A549 (cell line): ENCODE measurements at regions not wholly inside any gene's neighbourhood (a gene's known extent, or its start where the extent isn't known, plus 50 kb on each side); places are given as distances from the start of the nearest gene placed in this dataset.

Experiments used
- ATAC-seq, 2 experiments: fragments of 200-7000 bp in 1 of 2; fragments of >200 bp in 1 of 2; cut with Nextera tagmentation in 1 of 2; cut with Tn5 transposase in 1 of 2; 3 replicates each; pipeline versions ENCODE4 v1.8.0 to v1.9.1; 2018 to 2020; ENCODE audit warnings: mild to moderate bottlenecking in 1 of 2, moderate library complexity in 1 of 2
- CTCF ChIA-PET: fragments of 300-600 bp; sonication (Branson Sonifier 250); formaldehyde crosslinking; extraction: SDS; loops from one replicate; lab custom pipeline; 2021; ENCODE audit warnings: antibody characterized with exemption, inconsistent platforms; lab: Yijun Ruan, JAX
- POLR2A ChIA-PET: fragments of 350-600 bp; formaldehyde crosslinking; extraction: SDS; loops from one replicate; lab custom pipeline; 2021; ENCODE audit warnings: antibody characterized with exemption, inconsistent platforms; lab: Yijun Ruan, JAX
- DNase-seq, 2 experiments: peaks; one replicate each; pipeline versions ENCODE4 v3.0.0 to v3.0.0-alpha.2; 2011 to 2016; ENCODE audit warnings: low read depth in 1 of 2, low spot score in 1 of 2
- FAIRE-seq: peaks from 2 replicates; lab custom pipeline; 2011; peaks lifted over from hg19 to GRCh38; lab: Jason Lieb, UNC
- H3K27ac ChIP-seq, 2 experiments: fragments of >200 bp; sonication (Bioruptor Twin); formaldehyde crosslinking; 3 replicates each; pipeline ENCODE4 v1.5.1; 2016 to 2017
- H3K4me1 ChIP-seq: fragments of >200 bp; sonication (Bioruptor Twin); formaldehyde crosslinking; 3 replicates; pipeline ENCODE4 v1.6.1; 2016
- H3K4me2 ChIP-seq: fragments of >200 bp; sonication (Bioruptor Twin); formaldehyde crosslinking; 3 replicates; pipeline ENCODE4 v1.6.1; 2016
- H3K4me3 ChIP-seq: fragments of >200 bp; sonication (Bioruptor Twin); formaldehyde crosslinking; 3 replicates; pipeline ENCODE4 v1.5.1; 2016
- H3K9me3 ChIP-seq: fragments of >200 bp; sonication (Bioruptor Twin); formaldehyde crosslinking; 3 replicates; pipeline ENCODE4 v1.6.1; 2016
- BCL3 ChIP-seq: fragments of >200 bp; sonication (Bioruptor Twin); formaldehyde crosslinking; IDR thresholded peaks from 3 replicates; pipeline ENCODE4 v1.6.1; 2016
- BHLHE40 ChIP-seq: IDR thresholded peaks from 2 replicates; pipeline ENCODE4 v1.6.1; 2012; ENCODE audit warnings: low read depth, low read length, inconsistent platforms
- CBX2 ChIP-seq: fragments of 200-600 bp; sonication (generic); IDR thresholded peaks from 2 replicates; pipeline ENCODE4 v1.6.1; 2016; ENCODE audit warnings: low read depth, mild to moderate bottlenecking, borderline replicate concordance
- E2F6 ChIP-seq: IDR thresholded peaks from 2 replicates; pipeline ENCODE4 v1.6.1; 2012; ENCODE audit warnings: low read depth, borderline replicate concordance
- EHF ChIP-seq: fragments of 250-450 bp; sonication (Bioruptor Pico); IDR thresholded peaks from 2 replicates; pipeline ENCODE4 v1.5.0; 2020; ENCODE audit warnings: mild to moderate bottlenecking
- FOSL2 ChIP-seq, 2 experiments: fragments of 450-650 bp in 1 of 2; fragments of >200 bp in 1 of 2; sonication (Bioruptor Twin) in 1 of 2; formaldehyde crosslinking; IDR thresholded peaks; 2 replicates each; pipeline versions ENCODE4 v1.5.0 to v1.6.1; 2016 to 2020; ENCODE audit warnings: mild to moderate bottlenecking in 1 of 2, moderate library complexity in 1 of 2
- HDAC2 ChIP-seq: fragments of 200-600 bp; sonication (generic); IDR thresholded peaks from 2 replicates; pipeline ENCODE4 v1.6.1; 2016
- HOXB13 ChIP-seq: fragments of 250-450 bp; sonication (Bioruptor Pico); IDR thresholded peaks from 2 replicates; pipeline ENCODE4 v1.5.0; 2020; ENCODE audit warnings: low read depth, mild to moderate bottlenecking, moderate library complexity
- JUN ChIP-seq, 2 experiments: fragments of >200 bp; sonication (Bioruptor Twin); formaldehyde crosslinking; IDR thresholded peaks; 2 replicates in 1 of 2; 3 replicates in 1 of 2; pipeline ENCODE4 v1.6.1; 2016 to 2017
- JUNB ChIP-seq: fragments of >200 bp; sonication (Bioruptor Twin); formaldehyde crosslinking; IDR thresholded peaks from 2 replicates; pipeline ENCODE4 v1.6.1; 2016
- MAFK ChIP-seq: fragments of 450-650 bp; IDR thresholded peaks from 2 replicates; pipeline ENCODE4 v1.6.1; 2014; ENCODE audit not compliant: partially characterized antibody
- MAZ ChIP-seq: fragments of 150-350 bp; IDR thresholded peaks from 2 replicates; pipeline ENCODE4 v1.6.1; 2014; ENCODE audit warnings: antibody characterized with exemption, low read depth, low read length, borderline replicate concordance
- NPAS2 ChIP-seq: fragments of 250-450 bp; sonication (Bioruptor Pico); IDR thresholded peaks from 2 replicates; pipeline ENCODE4 v1.8.0; 2022; ENCODE audit warnings: mild to moderate bottlenecking, moderate library complexity, borderline replicate concordance
- POLR2A ChIP-seq: IDR thresholded peaks from 2 replicates; pipeline ENCODE4 v1.6.1; 2012; ENCODE audit warnings: mild to moderate bottlenecking, low read length
- POLR2AphosphoS2 ChIP-seq: conservative IDR thresholded peaks from 2 replicates; pipeline ENCODE4 v1.6.1; 2012; ENCODE audit warnings: low read length, improper control_type of control experiment, inconsistent platforms
- RARB ChIP-seq: fragments of 250-450 bp; sonication (Bioruptor Pico); IDR thresholded peaks from 2 replicates; pipeline ENCODE4 v1.8.0; 2021; ENCODE audit warnings: mild to moderate bottlenecking, moderate library complexity
- REST ChIP-seq: fragments of 200-600 bp; sonication (generic); IDR thresholded peaks from 2 replicates; pipeline ENCODE4 v1.6.1; 2016; ENCODE audit warnings: antibody characterized with exemption, mild to moderate bottlenecking, moderate library complexity
- RFX5 ChIP-seq: fragments of 450-650 bp; IDR thresholded peaks from 2 replicates; pipeline ENCODE4 v1.7.1; 2014; ENCODE audit warnings: antibody characterized with exemption, mild to moderate bottlenecking, moderate library complexity
- RNF2 ChIP-seq: fragments of 200-600 bp; sonication (generic); IDR thresholded peaks from 2 replicates; pipeline ENCODE4 v1.6.1; 2016; ENCODE audit warnings: low read depth, mild to moderate bottlenecking, antibody characterized with exemption, moderate library complexity, borderline replicate concordance
- SMC3 ChIP-seq: fragments of >200 bp; sonication (Bioruptor Twin); formaldehyde crosslinking; IDR thresholded peaks from 3 replicates; pipeline ENCODE4 v1.6.1; 2018; ENCODE audit warnings: inconsistent platforms
- SREBF2 ChIP-seq: fragments of 450-650 bp; IDR thresholded peaks from 2 replicates; pipeline ENCODE4 v1.6.1; 2014; ENCODE audit warnings: mild to moderate bottlenecking, moderate library complexity
- TFCP2L1 ChIP-seq: fragments of 250-450 bp; sonication (Bioruptor Pico); IDR thresholded peaks from 2 replicates; pipeline ENCODE4 v1.5.0; 2021; ENCODE audit warnings: mild to moderate bottlenecking
- WGBS: methylation state at CpG from one replicate; pipeline ENCODE4 v1.1.6; 2017; ENCODE audit errors: missing lambda C conversion rate; 5-methylcytosine and 5-hydroxymethylcytosine counted together

- TF ChIP-seq RARB (CRISPR knock-in tag) (no peak), HDAC2 (no peak), REST (no peak), NPAS2 (no peak)
Observed at GRCh38 chr9:2324742-2325141, 296.8 kb upstream of the VLDLR start (continued).

GRCh38 chr9:2332663-2333062, 288.9 kb upstream of the VLDLR start:
- Histone ChIP-seq H3K4me2 (no peak overlapping the region), H3K4me1 (no peaks in the 10 kb centered on the region), H3K27ac (no peak overlapping the region), H3K9me3 (no peaks in the 10 kb centered on the region), H3K4me3 (no peak overlapping the region)
- TF ChIP-seq EHF: no peak
- TF ChIP-seq POLR2A: no peak
- TF ChIP-seq MAFK: no peak
- TF ChIP-seq CBX2: no peak
- no peak for TF ChIP-seq E2F6
- no peak for TF ChIP-seq RFX5
- no peak for TF ChIP-seq JUNB
- no peak for TF ChIP-seq POLR2AphosphoS2
- no peak for TF ChIP-seq RNF2
- TF ChIP-seq FOSL2 (IDR thresholded peaks at IDR 0.05): no peak
- no peak for TF ChIP-seq FOSL2 (CRISPR knock-in tag; IDR thresholded peaks at IDR 0.05)
- TF ChIP-seq BHLHE40: no peak
- no peak for TF ChIP-seq BCL3
- TF ChIP-seq JUN (IDR thresholded peaks at IDR 0.05): no peak
- no peak for TF ChIP-seq HOXB13
- TF ChIP-seq SMC3: no peak
- no peak for TF ChIP-seq SREBF2
- no peak for TF ChIP-seq TFCP2L1 (CRISPR knock-in tag)
- TF ChIP-seq REST: no peak
- no peak for TF ChIP-seq MAZ
- DNase-seq (no peak), ATAC-seq (no peak), FAIRE-seq (no peak)
- ChIA-PET CTCF (no interaction called here), POLR2A (no interaction called here)
- WGBS: 15% methylated on average over 4 of the region's 4 CpGs
